Eye (tissue), 1 donor: ENCODE measurements at regions not wholly inside any gene's neighbourhood (a gene's known extent, or its start where the extent isn't known, plus 50 kb on each side); places are given as distances from the start of the nearest gene placed in this dataset.

Experiments used
- DNase-seq: peaks from one replicate; pipeline ENCODE4 v3.0.0-alpha.2; 2015

- DNase-seq, result no peak
Measured at GRCh38 chr6:92934625-92935024, 484.7 kb downstream of the EPHA7 start.

- no peak for DNase-seq
Measured at GRCh38 chr6:92930171-92930570, 489.2 kb downstream of the EPHA7 start.

GRCh38 chr6:92922216-92922806 is 497.0 kb downstream of the EPHA7 start:
- no peak for DNase-seq

GRCh38 chr6:92915466-92915865 is 503.9 kb downstream of the EPHA7 start:
- no peak for DNase-seq

DNA sequence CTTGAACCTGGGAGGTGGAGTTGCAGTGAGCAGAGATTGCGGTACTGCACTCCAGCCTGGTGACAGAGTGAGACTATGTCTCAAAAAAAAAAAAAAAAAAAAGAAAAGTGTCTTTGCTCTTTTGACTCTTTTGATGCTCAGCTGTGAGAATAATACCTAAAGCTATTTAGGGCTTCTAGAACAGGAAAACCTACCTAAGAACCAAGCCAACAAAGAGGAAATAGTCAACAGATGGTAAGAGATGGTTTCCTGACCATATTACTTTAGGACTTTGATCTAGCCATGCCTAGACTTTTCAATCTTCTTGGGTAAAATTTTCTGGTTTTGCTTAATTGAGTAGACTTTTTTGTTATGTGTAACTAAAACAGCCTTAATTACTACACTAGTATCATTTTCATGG is 508.1 kb downstream of the EPHA7 start:
- no peak for DNase-seq

GRCh38 chr6:92910646-92911045 is 508.7 kb downstream of the EPHA7 start:
- DNase-seq, result no peak

GRCh38 chr6:92906385-92906784 is 513.0 kb downstream of the EPHA7 start:
- DNase-seq, result no peak

GRCh38 chr6:92893741-92894140 is 525.6 kb downstream of the EPHA7 start:
- no peak for DNase-seq

DNA sequence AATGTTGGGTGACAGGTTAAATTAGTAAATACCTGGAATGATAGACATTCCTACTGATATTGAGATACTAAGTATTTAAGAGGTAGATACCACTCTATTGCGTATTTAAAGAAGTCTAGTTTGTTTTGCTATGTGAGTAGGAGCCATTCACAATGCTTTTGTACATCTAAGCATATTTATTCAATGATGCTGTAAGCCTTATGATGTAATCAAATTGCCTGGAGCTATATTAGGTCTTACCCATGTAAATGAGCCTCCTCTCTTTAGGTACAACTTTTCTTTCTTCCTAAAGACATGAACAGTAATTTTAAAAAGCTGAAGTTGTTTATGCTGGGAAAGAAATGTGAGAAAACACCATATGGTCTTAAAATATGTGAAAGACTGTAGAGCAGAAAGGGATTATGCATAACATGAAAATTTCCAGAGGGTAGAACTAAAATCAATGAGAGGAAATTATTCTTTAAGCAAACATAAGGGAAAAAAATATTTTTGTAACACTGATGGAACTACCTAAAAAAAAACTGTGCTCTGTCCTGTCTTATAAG is 526.7 kb downstream of the EPHA7 start:
- no peak for DNase-seq

- no peak for DNase-seq
Measured at GRCh38 chr6:92888316-92888715, 531.0 kb downstream of the EPHA7 start.

GRCh38 chr6:92887871-92888270 is 531.5 kb downstream of the EPHA7 start:
- DNase-seq, result no peak

DNA sequence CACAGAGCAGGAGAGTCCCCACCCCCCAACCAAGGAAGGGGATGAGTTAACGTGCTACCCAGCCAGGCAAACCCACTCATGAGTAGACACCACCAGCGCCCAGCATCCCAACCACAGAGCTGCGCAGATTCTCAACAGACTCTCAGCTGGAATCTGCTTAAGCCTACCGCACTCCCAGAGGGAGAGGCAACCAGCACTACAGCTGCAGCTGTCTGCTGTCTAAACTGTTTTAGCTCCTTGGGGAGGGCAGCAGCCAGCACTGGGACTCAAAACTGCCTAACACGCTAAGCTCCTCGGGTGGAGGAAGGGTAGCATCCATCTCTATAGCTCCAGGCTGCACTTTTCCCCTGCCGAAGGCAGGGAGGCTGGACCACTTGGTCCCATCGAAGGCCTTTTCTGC is 539.8 kb downstream of the EPHA7 start:
- no peak for DNase-seq

- no peak for DNase-seq
Measured at GRCh38 chr6:92864966-92865555, 554.3 kb downstream of the EPHA7 start.

- DNase-seq, result no peak
Measured at GRCh38 chr6:92849636-92850035, 569.7 kb downstream of the EPHA7 start.

DNA sequence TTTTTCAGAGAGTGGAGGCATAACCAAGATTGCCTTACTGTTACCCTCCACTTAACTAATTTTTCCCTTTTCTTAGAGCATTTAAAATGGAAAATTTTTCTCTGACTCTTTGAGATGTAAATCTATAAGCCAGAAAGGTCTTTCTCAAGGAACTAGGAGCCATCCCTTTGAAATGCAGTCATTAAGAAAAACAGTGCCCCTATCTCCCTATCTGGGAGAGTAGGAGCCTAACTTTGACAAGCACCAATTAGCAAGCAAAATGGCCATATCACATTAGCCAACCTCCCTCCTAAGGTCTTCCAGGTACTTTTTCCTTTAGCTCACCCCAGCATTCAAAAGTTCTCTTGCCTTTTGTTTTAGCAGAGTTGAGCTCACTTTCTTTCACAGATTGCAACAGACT is 570.5 kb downstream of the EPHA7 start:
- DNase-seq, result no peak

GRCh38 chr6:92848459-92848858 is 570.9 kb downstream of the EPHA7 start:
- no peak for DNase-seq

GRCh38 chr6:92847988-92848387 is 571.4 kb downstream of the EPHA7 start:
- no peak for DNase-seq

- no peak for DNase-seq
Measured at GRCh38 chr6:92840246-92840930, 579.0 kb downstream of the EPHA7 start.

- no peak for DNase-seq
Measured at GRCh38 chr6:92828788-92829187, 590.6 kb downstream of the EPHA7 start.

DNA sequence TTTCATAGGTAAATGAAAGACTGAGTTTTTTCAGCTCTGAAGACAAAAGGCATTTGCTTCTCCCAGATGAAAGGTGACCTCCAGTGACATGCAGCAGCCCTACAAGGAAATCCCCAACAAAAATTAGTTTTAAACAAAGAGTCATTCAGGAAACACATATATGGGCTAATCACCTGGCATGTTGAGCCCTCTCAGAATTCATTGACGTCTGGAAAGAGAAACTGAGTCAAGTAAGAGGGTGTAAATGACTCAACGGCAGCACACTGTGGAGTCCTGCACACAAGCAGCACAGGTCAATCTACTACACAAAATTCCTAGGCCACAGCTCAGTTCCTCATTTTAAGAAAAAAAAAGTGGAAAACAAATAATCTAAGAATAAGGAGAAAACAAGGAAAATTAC is 592.3 kb downstream of the EPHA7 start:
- no peak for DNase-seq

- no peak for DNase-seq
Measured at GRCh38 chr6:92826633-92827032, 592.7 kb downstream of the EPHA7 start.

DNA sequence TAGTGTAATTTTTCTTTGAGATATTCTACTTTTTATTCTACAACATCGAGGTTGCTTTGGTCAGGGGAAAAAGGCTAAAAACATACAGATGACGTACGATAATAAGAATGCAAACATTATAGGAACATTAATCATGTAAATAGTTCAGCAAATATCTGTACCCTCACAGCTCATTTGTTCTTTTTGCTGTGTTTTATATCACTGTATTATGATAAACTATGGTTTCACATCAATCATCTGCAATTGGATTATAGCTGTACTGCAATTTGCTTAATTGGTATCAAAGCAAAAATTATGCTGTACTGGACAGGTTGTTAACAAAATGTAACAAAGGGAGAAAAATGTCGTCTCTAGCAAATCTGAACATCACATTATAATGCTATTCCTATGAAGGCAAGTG is 597.1 kb downstream of the EPHA7 start:
- DNase-seq, result no peak

GRCh38 chr6:92820601-92821000 is 598.8 kb downstream of the EPHA7 start:
- DNase-seq, result no peak

- DNase-seq, result peak; percentile 46
Measured at GRCh38 chr6:92810913-92811312, 608.4 kb downstream of the EPHA7 start.
